ENCODE measurements at regions not wholly inside any gene's neighbourhood (a gene's known extent, or its start where the extent isn't known, plus 50 kb on each side); places are given as distances from the start of the nearest gene placed in this dataset.

- H3K36me3 ChIP-seq = no peaks in the 10 kb centered on the region
- DNase-seq = no peak
- H3K4me3 ChIP-seq = no peak overlapping the region
- H3K9me3 ChIP-seq (replicated peaks) = no peaks in the 10 kb centered on the region
- no peak overlapping the region for H3K27ac ChIP-seq
- H3K27me3 ChIP-seq = no peaks in the 10 kb centered on the region
- H3K4me1 ChIP-seq = peaks cover 8% of the 10 kb centered on the region
Observed at GRCh38 chr5:33228149-33228548, 212.6 kb upstream of the TARS1 start.

- peaks cover 8% of the 10 kb centered on the region for H3K4me1 ChIP-seq
- H3K36me3 ChIP-seq = no peaks in the 10 kb centered on the region
- no peak overlapping the region for H3K27ac ChIP-seq
- DNase-seq = no peak
- H3K9me3 ChIP-seq (replicated peaks) = no peaks in the 10 kb centered on the region
- no peak overlapping the region for H3K4me3 ChIP-seq
- no peaks in the 10 kb centered on the region for H3K27me3 ChIP-seq
Observed at GRCh38 chr5:33229216-33229615, 211.5 kb upstream of the TARS1 start.

- Histone ChIP-seq H3K4me1 (peaks cover 8% of the 10 kb centered on the region), H3K27ac (no peak overlapping the region), H3K9me3 (replicated peaks) (no peaks in the 10 kb centered on the region), H3K4me3 (no peak overlapping the region), H3K27me3 (no peaks in the 10 kb centered on the region), H3K36me3 (no peaks in the 10 kb centered on the region)
- DNase-seq = no peak
Observed at GRCh38 chr5:33230467-33231078, 210.2 kb upstream of the TARS1 start.

GRCh38 chr5:33231214-33231710 is 209.5 kb upstream of the TARS1 start:
- no peak overlapping the region for H3K27ac ChIP-seq
- H3K27me3 ChIP-seq = no peaks in the 10 kb centered on the region
- H3K4me1 ChIP-seq = peaks cover 8% of the 10 kb centered on the region
- no peaks in the 10 kb centered on the region for H3K9me3 ChIP-seq (replicated peaks)
- no peak for DNase-seq
- H3K4me3 ChIP-seq = no peak overlapping the region
- H3K36me3 ChIP-seq = no peaks in the 10 kb centered on the region

- Histone ChIP-seq H3K4me3 (no peak overlapping the region), H3K9me3 (replicated peaks) (no peaks in the 10 kb centered on the region), H3K4me1 (peaks cover 7% of the 10 kb centered on the region), H3K27ac (no peak overlapping the region), H3K36me3 (no peaks in the 10 kb centered on the region), H3K27me3 (no peaks in the 10 kb centered on the region)
- DNase-seq = no peak
Observed at GRCh38 chr5:33231935-33232334, 208.8 kb upstream of the TARS1 start.

GRCh38 chr5:33232731-33233505 is 207.8 kb upstream of the TARS1 start:
- H3K4me1 ChIP-seq = no peaks in the 10 kb centered on the region
- no peak overlapping the region for H3K4me3 ChIP-seq
- H3K9me3 ChIP-seq (replicated peaks) = no peaks in the 10 kb centered on the region
- H3K27ac ChIP-seq = no peak overlapping the region
- H3K27me3 ChIP-seq = no peaks in the 10 kb centered on the region
- H3K36me3 ChIP-seq = no peaks in the 10 kb centered on the region
- peak in 1 of 2 experiments; percentile 18 for DNase-seq

- peaks cover 7% of the 10 kb centered on the region; the same call in 1 of the 2 replicates for H3K4me1 ChIP-seq
Observed at GRCh38 chr5:33235304-33235703, 205.5 kb upstream of the TARS1 start.

GRCh38 chr5:33235824-33236223 is 204.9 kb upstream of the TARS1 start:
- Histone ChIP-seq H3K27ac (no peak overlapping the region), H3K36me3 (no peaks in the 10 kb centered on the region), H3K9me3 (replicated peaks) (no peaks in the 10 kb centered on the region), H3K4me3 (no peak overlapping the region), H3K27me3 (no peaks in the 10 kb centered on the region), H3K4me1 (peaks cover 12% of the 10 kb centered on the region; the same call in 1 of the 2 replicates)
- DNase-seq = no peak

More at GRCh38 chr5:33235304-33235703, 205.5 kb upstream of the TARS1 start:
- no peaks in the 10 kb centered on the region for H3K27me3 ChIP-seq
- H3K36me3 ChIP-seq = no peaks in the 10 kb centered on the region
- no peaks in the 10 kb centered on the region for H3K9me3 ChIP-seq (replicated peaks)
- no peak overlapping the region for H3K27ac ChIP-seq
- DNase-seq = no peak
- H3K4me3 ChIP-seq = no peak overlapping the region

GRCh38 chr5:33237471-33237870 is 203.3 kb upstream of the TARS1 start:
- peaks cover 16% of the 10 kb centered on the region; the same call in 1 of the 2 replicates for H3K4me1 ChIP-seq
- no peak overlapping the region for H3K27ac ChIP-seq
- H3K9me3 ChIP-seq (replicated peaks) = no peaks in the 10 kb centered on the region
- H3K4me3 ChIP-seq = no peak overlapping the region
- no peaks in the 10 kb centered on the region for H3K36me3 ChIP-seq
- no peaks in the 10 kb centered on the region for H3K27me3 ChIP-seq
- no peak for DNase-seq

- Histone ChIP-seq H3K9me3 (replicated peaks) (no peaks in the 10 kb centered on the region), H3K4me1 (peaks cover 16% of the 10 kb centered on the region; the same call in 1 of the 2 replicates), H3K4me3 (no peak overlapping the region), H3K27me3 (no peaks in the 10 kb centered on the region), H3K27ac (no peak overlapping the region; the same call in 1 of the 2 replicates), H3K36me3 (no peaks in the 10 kb centered on the region)
- no peak for DNase-seq
Observed at GRCh38 chr5:33238826-33239695, 201.7 kb upstream of the TARS1 start.

GRCh38 chr5:33240558-33240957 is 200.2 kb upstream of the TARS1 start:
- Histone ChIP-seq H3K27ac (peak overlapping the region; percentile 29; the same call in 1 of the 2 replicates), H3K4me1 (peaks cover 16% of the 10 kb centered on the region; the same call in 1 of the 2 replicates), H3K27me3 (no peaks in the 10 kb centered on the region), H3K9me3 (replicated peaks) (no peaks in the 10 kb centered on the region), H3K36me3 (no peaks in the 10 kb centered on the region), H3K4me3 (no peak overlapping the region)
- peak; percentile 23 to 61 for DNase-seq

GRCh38 chr5:33241802-33242201 is 199.0 kb upstream of the TARS1 start:
- no peak overlapping the region for H3K27ac ChIP-seq

GRCh38 chr5:33242277-33242676 is 198.5 kb upstream of the TARS1 start:
- Histone ChIP-seq H3K9me3 (replicated peaks) (no peaks in the 10 kb centered on the region), H3K27me3 (no peaks in the 10 kb centered on the region), H3K4me1 (peaks cover 16% of the 10 kb centered on the region; the same call in 1 of the 2 replicates), H3K4me3 (no peak overlapping the region), H3K36me3 (no peaks in the 10 kb centered on the region), H3K27ac (no peak overlapping the region)
- no peak for DNase-seq

More at GRCh38 chr5:33241802-33242201, 199.0 kb upstream of the TARS1 start:
- Histone ChIP-seq H3K4me3 (no peak overlapping the region), H3K4me1 (peaks cover 16% of the 10 kb centered on the region; the same call in 1 of the 2 replicates), H3K27me3 (no peaks in the 10 kb centered on the region), H3K9me3 (replicated peaks) (no peaks in the 10 kb centered on the region), H3K36me3 (no peaks in the 10 kb centered on the region)
- DNase-seq = no peak

- no peak overlapping the region for H3K27ac ChIP-seq
- no peak for DNase-seq
- H3K36me3 ChIP-seq = no peaks in the 10 kb centered on the region
- H3K27me3 ChIP-seq = no peaks in the 10 kb centered on the region
- no peak overlapping the region for H3K4me3 ChIP-seq
- peaks cover 14% of the 10 kb centered on the region; the same call in 1 of the 2 replicates for H3K4me1 ChIP-seq
- H3K9me3 ChIP-seq (replicated peaks) = no peaks in the 10 kb centered on the region
Observed at GRCh38 chr5:33244441-33245150, 196.2 kb upstream of the TARS1 start.

Data from SJCRH30 (cell line).